ENCODE measurements at regions not wholly inside any gene's neighbourhood (a gene's known extent, or its start where the extent isn't known, plus 50 kb on each side); places are given as distances from the start of the nearest gene placed in this dataset.

DNA sequence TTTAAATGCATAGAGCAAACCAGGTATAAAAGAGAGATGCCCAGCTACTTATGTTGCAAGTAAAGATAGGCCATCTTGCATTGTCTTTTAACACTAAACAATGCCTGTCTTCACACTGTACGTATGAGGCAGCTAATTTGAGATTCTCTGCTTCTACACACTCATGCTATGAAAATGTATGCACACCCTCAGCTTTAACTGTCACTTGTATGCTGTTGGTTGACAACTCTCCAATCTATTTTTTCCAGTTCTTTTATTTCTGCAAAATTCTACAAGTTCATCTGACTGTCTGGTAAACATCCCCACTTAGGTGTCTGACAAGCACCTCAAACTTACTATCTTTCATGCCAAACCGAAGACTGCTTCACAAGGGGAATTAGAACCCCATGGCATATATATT lies 131.7 kb upstream of the SOX9 start:
- no peak overlapping the region for H3K4me3 ChIP-seq (ENCODE audit: low read depth, poor library complexity, severe bottlenecking)
- no peak for DNase-seq (ENCODE audit: low spot score in 2 of 2)
- WGBS, 2 donors: 65 to 78% methylated on average over 2 of the region's 2 CpGs
- intact Hi-C loops (cut with DNase I; ENCODE audit: low total_unique reads): no loop called here
- TF ChIP-seq CTCF (IDR thresholded peaks at IDR 0.05): no peak

DNA sequence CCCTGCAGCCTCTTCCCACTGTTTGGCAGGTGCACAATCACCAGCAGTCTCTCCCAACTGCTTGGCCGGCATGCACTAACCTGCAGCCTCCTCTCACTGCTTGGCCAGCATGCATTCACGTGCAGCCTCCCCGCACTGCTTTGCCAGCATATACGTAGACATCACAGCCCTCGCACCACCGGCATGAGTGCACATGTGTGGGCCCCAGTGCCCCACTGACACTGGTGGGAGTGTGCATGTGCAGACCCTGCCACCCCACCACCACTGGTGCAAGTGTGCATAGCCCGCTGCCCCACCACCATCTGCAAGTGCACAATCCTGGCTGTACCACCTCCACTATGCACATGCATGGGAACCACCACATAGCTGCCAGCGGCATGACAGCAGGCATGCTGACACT lies 127.5 kb upstream of the SOX9 start:
- intact Hi-C loops (cut with DNase I; ENCODE audit: low total_unique reads): no loop called here
- DNase-seq (ENCODE audit: low spot score in 2 of 2): no peak
- WGBS, 2 donors: 46 to 49% methylated on average over 8 of the region's 8 CpGs

DNA sequence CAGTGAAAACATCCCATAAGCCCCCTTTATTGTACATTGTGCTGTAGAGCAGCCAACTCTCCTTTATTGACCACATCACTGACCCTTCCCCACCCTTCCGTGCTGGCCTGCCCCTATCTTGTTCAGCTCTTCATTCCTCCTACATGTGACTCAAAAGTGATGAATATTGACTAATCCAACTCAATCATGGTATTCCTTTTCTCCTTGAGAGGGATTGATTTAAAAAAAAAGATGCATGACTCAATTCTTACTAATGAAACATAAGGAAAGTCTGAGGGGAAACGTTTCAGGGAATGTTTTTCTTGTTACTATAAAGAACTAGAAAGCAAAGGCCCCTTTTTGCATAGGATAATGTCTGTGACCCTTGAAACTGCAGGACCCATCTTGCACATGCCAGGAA lies 125.2 kb upstream of the SOX9 start:
- intact Hi-C loops (cut with DNase I; ENCODE audit: low total_unique reads): no loop called here
- H3K4me3 ChIP-seq (ENCODE audit: low read depth, poor library complexity, severe bottlenecking): no peak overlapping the region
- 64 to 69% methylated on average over 2 of the region's 2 CpGs for WGBS, 2 donors
- no peak for TF ChIP-seq POLR2A (IDR thresholded peaks at IDR 0.05)
- DNase-seq (ENCODE audit: low spot score in 2 of 2): no peak

More for the DNA sequence above, 127.5 kb upstream of the SOX9 start:
- TF ChIP-seq POLR2A (IDR thresholded peaks at IDR 0.05): no peak
- no peak for TF ChIP-seq CTCF (IDR thresholded peaks at IDR 0.05)
- no peak overlapping the region for H3K4me3 ChIP-seq (ENCODE audit: low read depth, poor library complexity, severe bottlenecking)

- 59 to 60% methylated on average over 2 of the region's 2 CpGs for WGBS, 2 donors
- no peak for DNase-seq (ENCODE audit: low spot score in 2 of 2)
- no peak overlapping the region for H3K4me3 ChIP-seq (ENCODE audit: low read depth, poor library complexity, severe bottlenecking)
- TF ChIP-seq POLR2A (IDR thresholded peaks at IDR 0.05): no peak
- TF ChIP-seq CTCF (IDR thresholded peaks at IDR 0.05): no peak
- intact Hi-C loops (cut with DNase I; ENCODE audit: low total_unique reads): no loop called here
Measured at GRCh38 chr17:72004011-72004427, 116.8 kb upstream of the SOX9 start.

GRCh38 chr17:72004611-72005331 lies 116.0 kb upstream of the SOX9 start:
- intact Hi-C loops (cut with DNase I; ENCODE audit: low total_unique reads): no loop called here
- TF ChIP-seq CTCF (IDR thresholded peaks at IDR 0.05) (no peak), POLR2A (IDR thresholded peaks at IDR 0.05) (no peak)
- H3K4me3 ChIP-seq (ENCODE audit: low read depth, poor library complexity, severe bottlenecking): no peak overlapping the region
- 78 to 80% methylated on average over 10 of the region's 10 CpGs for WGBS, 2 donors
- no peak for DNase-seq (ENCODE audit: low spot score in 2 of 2)

- TF ChIP-seq POLR2A (IDR thresholded peaks at IDR 0.05) (no peak), CTCF (IDR thresholded peaks at IDR 0.05) (no peak)
- intact Hi-C loops (cut with DNase I; ENCODE audit: low total_unique reads): no loop called here
- 84 to 87% methylated on average over 6 of the region's 6 CpGs for WGBS, 2 donors
- no peak overlapping the region for H3K4me3 ChIP-seq (ENCODE audit: low read depth, poor library complexity, severe bottlenecking)
- DNase-seq (ENCODE audit: low spot score in 2 of 2): no peak
Measured at GRCh38 chr17:72005332-72006163, 115.3 kb upstream of the SOX9 start.
